Neural progenitor cell (in vitro differentiated cells): ENCODE measurements at regions not wholly inside any gene's neighbourhood (a gene's known extent, or its start where the extent isn't known, plus 50 kb on each side); places are given as distances from the start of the nearest gene placed in this dataset.

Experiments
- DNase-seq: peaks from one replicate; pipeline ENCODE4 v3.0.0-alpha.2; 2016; ENCODE audit warnings: low spot score
- H2AFZ ChIP-seq: fragments of 200-600 bp; sonication (generic); replicated peaks from 2 replicates; pipeline ENCODE4 v1.6.1; 2016; ENCODE audit warnings: antibody characterized with exemption
- H3F3A ChIP-seq: fragments of 200-600 bp; sonication (generic); 2 replicates; pipeline ENCODE4 v1.6.1; 2016; ENCODE audit warnings: antibody characterized with exemption, low read depth
- H3K27ac ChIP-seq: fragments of 200-600 bp; sonication (generic); 2 replicates; pipeline ENCODE4 v1.5.1; 2016; ENCODE audit warnings: mild to moderate bottlenecking
- H3K27me3 ChIP-seq: fragments of 200-600 bp; sonication (generic); 2 replicates; pipeline ENCODE4 v1.6.1; 2016; ENCODE audit warnings: mild to moderate bottlenecking, moderate library complexity
- H3K36me3 ChIP-seq: fragments of 200-600 bp; sonication (generic); 2 replicates; pipeline ENCODE4 v1.5.1; 2016
- H3K4me1 ChIP-seq: fragments of 200-600 bp; sonication (generic); 2 replicates; pipeline ENCODE4 v1.6.1; 2016; ENCODE audit warnings: mixed run types
- H3K4me2 ChIP-seq: fragments of 200-600 bp; sonication (generic); 2 replicates; pipeline ENCODE4 v1.6.1; 2016
- H3K4me3 ChIP-seq: fragments of 200-600 bp; sonication (generic); 2 replicates; pipeline ENCODE4 v1.5.1; 2016
- H3K79me2 ChIP-seq: fragments of 200-600 bp; sonication (generic); 2 replicates; pipeline ENCODE4 v1.6.1; 2016; ENCODE audit warnings: low read depth
- H3K9ac ChIP-seq: fragments of 200-600 bp; sonication (generic); 2 replicates; pipeline ENCODE4 v1.6.1; 2016
- H3K9me3 ChIP-seq: fragments of 200-600 bp; sonication (generic); 2 replicates; pipeline ENCODE4 v1.5.1; 2016; ENCODE audit warnings: low read depth
- H4K20me1 ChIP-seq: fragments of 200-600 bp; sonication (generic); 2 replicates; pipeline ENCODE4 v1.6.1; 2016; ENCODE audit warnings: low read depth
- H3K27ac Mint-ChIP-seq: 3 replicates; pipeline ENCODE4 v1.8.0; 2021; ENCODE audit warnings: mixed read lengths
- H3K27me3 Mint-ChIP-seq: 2 replicates; pipeline ENCODE4 v1.8.0; 2022; ENCODE audit warnings: low read depth, mild to moderate bottlenecking, inconsistent platforms, moderate library complexity, mixed read lengths; ENCODE audit not compliant: insufficient read depth
- H3K36me3 Mint-ChIP-seq: 3 replicates; pipeline ENCODE4 v1.8.0; 2021; ENCODE audit warnings: mixed read lengths
- H3K4me1 Mint-ChIP-seq: 3 replicates; pipeline ENCODE4 v1.8.0; 2021; ENCODE audit warnings: mixed read lengths
- H3K4me3 Mint-ChIP-seq: 3 replicates; pipeline ENCODE4 v1.8.0; 2021; ENCODE audit warnings: mild to moderate bottlenecking, moderate library complexity, mixed read lengths
- H3K9me3 Mint-ChIP-seq: 3 replicates; pipeline ENCODE4 v1.8.0; 2020; ENCODE audit warnings: mixed read lengths
- EZH2 ChIP-seq: fragments of 200-600 bp; sonication (generic); IDR thresholded peaks from 2 replicates; pipeline ENCODE4 v1.6.1; 2017; ENCODE audit warnings: antibody characterized with exemption, mild to moderate bottlenecking, moderate library complexity
- EZH2phosphoT487 ChIP-seq: fragments of 200-600 bp; sonication (generic); IDR thresholded peaks from 2 replicates; pipeline ENCODE4 v1.6.1; 2017; ENCODE audit warnings: antibody characterized with exemption
- TF ChIP-seq, protein P1 (sequence below): fragments of 200-600 bp; sonication (generic); IDR thresholded peaks from 2 replicates; pipeline ENCODE4 v1.5.1; 2017; ENCODE audit warnings: antibody characterized with exemption, mild to moderate bottlenecking

DNA sequence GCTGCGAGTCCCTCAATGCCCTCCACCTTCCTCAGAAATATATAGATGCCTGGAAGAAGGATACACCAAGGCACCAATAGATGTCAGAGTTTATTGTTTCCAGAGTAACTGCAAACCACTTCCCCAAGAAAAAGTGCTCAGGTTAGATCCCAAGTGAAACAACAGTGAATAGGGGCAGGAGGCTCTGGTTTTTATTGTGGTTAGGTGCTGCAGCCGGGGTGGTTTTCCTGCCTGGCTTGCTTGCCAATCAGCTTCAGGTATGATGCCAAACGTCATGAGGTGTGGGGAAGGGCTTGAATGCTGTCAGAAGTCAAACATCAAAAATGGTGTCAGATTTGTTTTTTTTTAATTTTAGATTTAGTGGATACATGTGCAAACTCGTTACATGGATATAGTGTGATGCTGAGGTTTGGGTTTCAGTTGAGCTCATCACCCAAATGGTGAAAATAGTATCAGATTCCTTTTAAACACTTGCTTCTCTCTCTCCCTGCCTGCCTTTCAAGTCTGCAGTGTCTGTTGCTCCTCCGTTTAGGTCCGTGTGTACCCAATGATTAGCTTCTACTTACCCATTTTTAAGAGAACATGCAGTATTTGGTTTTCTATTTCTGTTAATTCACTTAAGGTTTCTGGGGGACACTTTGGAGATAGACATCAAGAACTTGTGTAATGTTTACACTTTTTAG is 1317.0 kb downstream of the MRPL39 start:
- no peak overlapping the region for H2AFZ ChIP-seq
- peaks cover 21% of the 10 kb centered on the region for H3K9me3 ChIP-seq
- TF ChIP-seq EZH2 = no peak
- TF ChIP-seq, protein P1, sequence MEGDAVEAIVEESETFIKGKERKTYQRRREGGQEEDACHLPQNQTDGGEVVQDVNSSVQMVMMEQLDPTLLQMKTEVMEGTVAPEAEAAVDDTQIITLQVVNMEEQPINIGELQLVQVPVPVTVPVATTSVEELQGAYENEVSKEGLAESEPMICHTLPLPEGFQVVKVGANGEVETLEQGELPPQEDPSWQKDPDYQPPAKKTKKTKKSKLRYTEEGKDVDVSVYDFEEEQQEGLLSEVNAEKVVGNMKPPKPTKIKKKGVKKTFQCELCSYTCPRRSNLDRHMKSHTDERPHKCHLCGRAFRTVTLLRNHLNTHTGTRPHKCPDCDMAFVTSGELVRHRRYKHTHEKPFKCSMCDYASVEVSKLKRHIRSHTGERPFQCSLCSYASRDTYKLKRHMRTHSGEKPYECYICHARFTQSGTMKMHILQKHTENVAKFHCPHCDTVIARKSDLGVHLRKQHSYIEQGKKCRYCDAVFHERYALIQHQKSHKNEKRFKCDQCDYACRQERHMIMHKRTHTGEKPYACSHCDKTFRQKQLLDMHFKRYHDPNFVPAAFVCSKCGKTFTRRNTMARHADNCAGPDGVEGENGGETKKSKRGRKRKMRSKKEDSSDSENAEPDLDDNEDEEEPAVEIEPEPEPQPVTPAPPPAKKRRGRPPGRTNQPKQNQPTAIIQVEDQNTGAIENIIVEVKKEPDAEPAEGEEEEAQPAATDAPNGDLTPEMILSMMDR = no peak
- no peaks in the 10 kb centered on the region for H4K20me1 ChIP-seq
- no peak overlapping the region for H3K27ac ChIP-seq
- no peak overlapping the region for H3K4me3 ChIP-seq
- no peak overlapping the region for H3K9ac ChIP-seq
- no peak overlapping the region for H3K4me2 ChIP-seq
- H3K79me2 ChIP-seq = no peaks in the 10 kb centered on the region
- no peaks in the 10 kb centered on the region for H3K4me1 ChIP-seq
- no peaks in the 10 kb centered on the region for H3K27me3 Mint-ChIP-seq
- no peaks in the 10 kb centered on the region for H3K36me3 Mint-ChIP-seq
- H3K4me1 Mint-ChIP-seq = no peaks in the 10 kb centered on the region
- H3K36me3 ChIP-seq = no peaks in the 10 kb centered on the region
- no peak overlapping the region for H3K4me3 Mint-ChIP-seq
- H3K9me3 Mint-ChIP-seq = no peaks in the 10 kb centered on the region
- no peaks in the 10 kb centered on the region for H3F3A ChIP-seq
- DNase-seq = no peak
- H3K27me3 ChIP-seq = no peaks in the 10 kb centered on the region
- no peak overlapping the region for H3K27ac Mint-ChIP-seq

DNA sequence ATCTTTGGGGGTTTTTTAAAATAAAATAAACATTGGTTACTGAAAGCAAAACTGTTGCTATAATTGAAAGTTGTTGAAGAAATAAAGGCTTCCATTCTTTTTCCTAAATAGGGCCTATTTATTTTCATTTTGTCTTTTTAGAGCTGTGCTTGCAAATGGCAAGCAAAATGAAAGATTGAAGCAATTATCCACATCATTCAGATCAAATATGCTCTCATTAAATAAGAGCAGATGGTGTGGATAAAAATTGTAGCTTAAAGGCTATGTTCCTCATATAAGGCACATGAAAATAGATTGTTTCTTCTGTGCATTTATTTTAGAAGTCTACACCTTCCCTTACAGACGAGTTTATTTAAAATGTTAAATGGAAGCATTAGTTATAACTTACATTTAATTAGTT is 1317.7 kb downstream of the MRPL39 start:
- Mint-ChIP-seq H3K27me3 (no peaks in the 10 kb centered on the region), H3K9me3 (peaks cover 1% of the 10 kb centered on the region), H3K27ac (no peak overlapping the region), H3K4me1 (no peaks in the 10 kb centered on the region), H3K36me3 (no peaks in the 10 kb centered on the region), H3K4me3 (no peak overlapping the region)
- peaks cover 22% of the 10 kb centered on the region for H3K9me3 ChIP-seq
- H3K27ac ChIP-seq = no peak overlapping the region
- H3K36me3 ChIP-seq = no peaks in the 10 kb centered on the region
- H3K4me2 ChIP-seq = no peak overlapping the region
- no peak overlapping the region for H2AFZ ChIP-seq
- H4K20me1 ChIP-seq = no peaks in the 10 kb centered on the region
- DNase-seq = no peak
- H3K27me3 ChIP-seq = no peaks in the 10 kb centered on the region
- no peaks in the 10 kb centered on the region for H3K4me1 ChIP-seq
- no peaks in the 10 kb centered on the region for H3K79me2 ChIP-seq
- H3F3A ChIP-seq = no peaks in the 10 kb centered on the region
- H3K9ac ChIP-seq = no peak overlapping the region
- H3K4me3 ChIP-seq = no peak overlapping the region
- no peak for TF ChIP-seq EZH2
- TF ChIP-seq, protein P1 = no peak
- TF ChIP-seq EZH2phosphoT487 = no peak

DNA sequence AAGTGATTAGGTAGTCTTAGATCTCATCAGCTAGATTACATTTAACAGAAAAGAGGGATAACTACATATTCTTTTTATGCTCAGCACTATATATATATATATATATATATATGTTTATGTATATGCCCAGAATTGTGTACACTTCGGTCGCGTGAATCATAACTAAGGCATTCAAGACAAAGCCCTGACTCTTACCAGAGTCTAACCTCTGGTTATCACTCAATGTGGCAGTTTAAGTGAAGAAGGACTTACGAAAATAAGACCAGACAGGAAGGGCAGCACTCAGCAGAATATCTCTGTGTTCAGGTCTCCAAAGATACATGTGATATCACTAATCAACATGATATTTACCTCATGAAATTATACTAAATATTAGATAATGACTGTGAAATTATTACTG is 1326.7 kb downstream of the MRPL39 start:
- Histone ChIP-seq H3K4me1 (no peaks in the 10 kb centered on the region), H3K36me3 (no peaks in the 10 kb centered on the region)
- H3K9me3 Mint-ChIP-seq = peaks cover 4% of the 10 kb centered on the region

More for the DNA sequence above, 1326.7 kb downstream of the MRPL39 start:
- no peaks in the 10 kb centered on the region for H3K79me2 ChIP-seq
- H3F3A ChIP-seq = no peaks in the 10 kb centered on the region
- no peaks in the 10 kb centered on the region for H3K27me3 Mint-ChIP-seq
- H3K36me3 Mint-ChIP-seq = no peaks in the 10 kb centered on the region
- H3K9ac ChIP-seq = no peak overlapping the region
- H3K4me3 ChIP-seq = no peak overlapping the region
- TF ChIP-seq EZH2phosphoT487 = no peak
- no peak for TF ChIP-seq EZH2
- TF ChIP-seq, protein P1 = no peak
- H3K4me2 ChIP-seq = no peak overlapping the region
- no peak overlapping the region for H3K27ac Mint-ChIP-seq
- H4K20me1 ChIP-seq = no peaks in the 10 kb centered on the region
- no peak overlapping the region for H3K27ac ChIP-seq
- no peak overlapping the region for H2AFZ ChIP-seq
- H3K4me1 Mint-ChIP-seq = no peaks in the 10 kb centered on the region
- DNase-seq = no peak
- no peaks in the 10 kb centered on the region for H3K27me3 ChIP-seq
- H3K4me3 Mint-ChIP-seq = no peak overlapping the region
- peaks cover 13% of the 10 kb centered on the region for H3K9me3 ChIP-seq
